ENCODE measurements at regions not wholly inside any gene's neighbourhood (a gene's known extent, or its start where the extent isn't known, plus 50 kb on each side); places are given as distances from the start of the nearest gene placed in this dataset.

DNA sequence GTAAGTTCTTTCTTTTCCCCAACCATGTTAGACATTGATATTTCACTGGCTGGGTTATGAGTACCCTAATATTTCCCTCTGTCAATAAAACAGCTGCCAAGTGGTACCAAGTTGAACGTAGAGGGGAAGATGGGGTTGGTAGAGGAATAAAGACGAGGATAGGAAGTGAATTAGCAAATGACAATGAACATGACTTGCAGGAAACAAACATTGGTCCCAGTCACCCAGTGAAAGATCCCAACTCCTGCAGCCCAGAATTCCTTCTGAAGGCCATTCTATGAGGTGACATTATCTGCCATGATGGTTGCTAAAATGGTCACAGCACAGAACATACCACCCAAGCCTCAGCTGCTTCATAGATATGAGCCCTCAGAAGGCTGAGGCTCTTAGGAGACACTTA lies 159.0 kb upstream of the CTNNB1 start:
- DNase-seq (ENCODE audit: low read depth in 2 of 2) = no peak

- DNase-seq (ENCODE audit: low read depth in 2 of 2) = no peak
Measured at GRCh38 chr3:41041462-41041861, 157.8 kb upstream of the CTNNB1 start.

- DNase-seq (ENCODE audit: low read depth in 2 of 2) = no peak
Measured at GRCh38 chr3:41041899-41042298, 157.4 kb upstream of the CTNNB1 start.

- no peak for DNase-seq (ENCODE audit: low read depth in 2 of 2)
Measured at GRCh38 chr3:41044523-41044922, 154.8 kb upstream of the CTNNB1 start.

GRCh38 chr3:41045491-41045890 lies 153.8 kb upstream of the CTNNB1 start:
- DNase-seq (ENCODE audit: low read depth in 2 of 2) = no peak

- DNase-seq (ENCODE audit: low read depth in 2 of 2) = no peak
Measured at GRCh38 chr3:41050144-41050543, 149.2 kb upstream of the CTNNB1 start.

GRCh38 chr3:41053220-41053619 lies 146.1 kb upstream of the CTNNB1 start:
- DNase-seq (ENCODE audit: low read depth in 2 of 2) = no peak

DNA sequence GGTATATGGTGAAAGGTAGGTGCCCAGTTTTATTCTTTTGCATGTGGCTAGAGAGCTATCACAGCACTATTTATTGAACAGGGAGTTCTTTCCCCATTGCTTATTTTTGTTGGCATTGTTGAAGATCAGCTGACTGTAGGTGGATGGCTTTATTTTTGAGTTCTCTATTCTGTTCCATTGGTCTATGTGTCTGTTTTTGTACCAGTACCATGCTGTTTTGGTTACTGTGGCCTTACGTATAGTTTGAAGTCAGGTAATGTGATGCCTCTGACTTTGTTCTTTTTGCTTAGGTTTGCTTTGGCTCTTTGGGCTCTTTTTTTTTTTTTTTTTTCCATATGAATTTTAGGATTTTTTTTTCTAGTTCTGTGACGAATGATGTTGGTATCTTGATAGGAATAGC lies 139.2 kb upstream of the CTNNB1 start:
- DNase-seq (ENCODE audit: low read depth in 2 of 2) = no peak

DNA sequence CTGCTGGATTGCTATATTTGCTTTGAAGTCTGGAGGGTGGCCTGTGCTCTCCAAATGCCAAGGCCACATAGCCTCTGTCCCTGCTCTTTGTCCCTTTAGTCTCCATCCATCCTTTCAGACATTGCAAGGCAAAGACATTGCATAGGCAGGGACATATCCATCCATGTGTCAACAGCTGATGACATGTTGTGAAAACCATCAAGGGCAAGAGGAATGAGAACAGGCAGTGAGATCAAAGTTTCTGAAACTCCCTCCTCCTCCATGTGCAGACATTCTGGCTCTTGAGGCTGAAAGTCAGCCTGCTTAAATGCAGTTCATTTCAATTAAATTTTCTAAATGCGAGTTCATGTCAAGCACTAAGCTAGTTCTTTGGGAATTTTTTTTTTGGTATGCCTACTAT lies 135.2 kb upstream of the CTNNB1 start:
- DNase-seq (ENCODE audit: low read depth in 2 of 2) = no peak

DNA sequence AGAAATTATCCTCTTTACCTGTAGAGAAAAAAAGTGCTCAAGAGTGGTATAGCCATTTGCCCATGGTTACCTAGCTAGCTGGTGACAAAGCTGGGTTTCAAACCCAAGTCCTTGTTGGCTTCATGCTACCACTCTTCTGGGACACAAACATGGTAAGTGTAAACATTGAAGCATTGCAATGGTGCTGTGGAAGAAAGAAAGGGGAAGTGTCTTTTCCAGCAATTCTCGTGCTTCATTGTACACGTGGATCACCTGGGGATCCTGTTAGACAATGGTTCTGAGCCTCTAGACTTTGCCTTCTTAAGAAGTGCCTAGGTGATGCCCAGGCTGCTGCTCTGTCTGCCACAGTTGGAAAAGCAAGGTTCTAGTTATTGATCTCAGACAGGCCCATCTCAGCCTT lies 134.8 kb upstream of the CTNNB1 start:
- no peak for DNase-seq (ENCODE audit: low read depth in 2 of 2)

DNA sequence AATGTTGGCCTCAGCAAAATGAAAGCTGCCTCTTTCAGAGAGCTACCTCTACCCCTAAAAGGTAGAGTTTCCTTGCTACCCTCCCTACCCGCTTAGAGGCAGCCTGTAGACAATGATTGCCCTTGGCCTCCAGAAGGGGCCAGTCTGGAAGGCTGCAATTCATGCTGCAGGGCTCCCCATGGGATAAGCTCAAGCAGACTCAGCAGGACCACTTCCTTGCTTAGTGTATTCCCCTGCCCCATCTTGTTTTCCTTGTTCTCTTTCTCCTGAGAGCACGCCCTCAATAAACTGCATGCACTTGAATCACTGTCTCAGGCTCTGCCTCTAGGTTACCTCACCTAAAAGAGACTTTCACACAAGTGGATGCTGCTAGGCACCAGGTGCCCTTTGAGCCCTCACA lies 134.0 kb upstream of the CTNNB1 start:
- no peak for DNase-seq (ENCODE audit: low read depth in 2 of 2)

- DNase-seq (ENCODE audit: low read depth in 2 of 2) = no peak
Measured at GRCh38 chr3:41073190-41073589, 126.1 kb upstream of the CTNNB1 start.

GRCh38 chr3:41075975-41076374 lies 123.3 kb upstream of the CTNNB1 start:
- DNase-seq (ENCODE audit: low read depth in 2 of 2) = no peak

DNA sequence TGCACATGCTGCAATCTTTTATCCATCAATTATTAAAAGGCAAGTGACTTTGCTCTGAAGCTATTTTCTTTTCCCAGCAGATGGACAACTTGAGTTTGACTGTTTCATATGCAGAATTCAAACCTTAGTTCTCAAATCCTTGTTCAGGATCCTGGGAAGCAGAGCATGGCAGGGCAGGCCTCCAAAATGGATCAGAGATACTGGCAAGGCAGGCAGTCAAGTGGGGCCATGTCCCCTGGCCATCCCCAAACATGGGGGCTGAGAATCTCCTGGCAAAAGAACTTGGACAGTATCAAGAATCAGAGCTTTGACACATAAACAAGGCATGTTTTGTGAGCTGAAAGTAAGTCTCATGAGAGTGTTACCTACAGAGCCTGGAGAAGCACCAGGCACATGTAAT lies 122.9 kb upstream of the CTNNB1 start:
- no peak for DNase-seq (ENCODE audit: low read depth in 2 of 2)

DNA sequence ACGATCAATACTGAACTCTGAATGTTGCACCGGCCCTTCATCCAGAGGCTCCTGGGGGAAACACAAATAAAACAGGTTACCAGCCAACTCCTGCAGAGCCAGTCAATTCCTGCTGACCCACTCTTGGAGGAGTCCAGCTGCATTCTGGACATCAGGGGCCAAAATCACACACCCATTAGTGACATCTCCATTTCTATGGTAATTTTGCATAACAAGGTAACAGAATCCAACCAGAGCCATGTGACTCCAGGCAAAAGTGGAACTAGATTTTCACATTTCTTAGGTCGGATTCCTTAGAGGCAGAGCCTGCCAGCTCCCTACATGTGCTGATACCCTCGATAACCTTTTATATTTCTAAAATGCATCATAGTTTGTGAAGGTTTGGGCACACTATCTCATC lies 119.2 kb upstream of the CTNNB1 start:
- no peak for DNase-seq (ENCODE audit: low read depth in 2 of 2)

GRCh38 chr3:41088882-41089281 lies 110.4 kb upstream of the CTNNB1 start:
- DNase-seq (ENCODE audit: low read depth in 2 of 2) = no peak

DNA sequence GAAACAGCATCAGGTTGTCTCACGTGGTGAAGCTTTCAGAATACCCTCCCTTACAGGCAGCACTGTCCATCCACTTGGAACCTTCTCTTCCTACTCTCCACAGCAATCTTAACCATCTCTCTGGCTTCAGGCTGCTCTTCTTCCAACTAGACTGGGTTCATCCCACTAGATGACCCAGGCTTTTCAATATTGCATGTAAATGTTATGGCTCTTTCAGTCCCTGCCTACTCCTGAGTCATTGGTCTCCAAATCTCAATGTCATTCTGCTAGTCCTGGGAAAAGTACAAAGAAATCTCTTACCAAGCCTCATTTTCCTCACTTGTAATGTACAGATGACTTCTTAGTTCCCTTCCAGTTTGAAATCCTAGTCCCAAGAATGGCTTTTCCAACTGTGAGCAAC lies 109.7 kb upstream of the CTNNB1 start:
- no peak for DNase-seq (ENCODE audit: low read depth in 2 of 2)

DNA sequence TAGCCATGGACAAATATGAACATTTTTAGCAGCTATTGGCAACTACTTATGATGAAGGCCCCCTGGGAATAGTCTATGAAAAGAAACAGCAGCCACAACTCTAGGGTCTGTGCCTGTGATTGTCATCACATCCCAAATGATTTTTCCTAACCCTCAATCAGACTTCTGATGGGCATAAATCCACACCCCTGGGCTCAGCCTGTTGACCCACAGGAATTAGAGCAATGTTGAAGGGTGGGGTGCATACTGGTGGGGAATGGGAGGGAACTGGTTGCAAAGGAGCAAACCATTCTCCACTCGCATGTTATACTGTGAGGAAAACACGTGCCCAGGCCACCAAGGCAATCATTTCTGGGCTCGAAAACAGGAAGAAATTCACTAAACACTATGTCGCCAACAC lies 106.5 kb upstream of the CTNNB1 start:
- no peak for DNase-seq (ENCODE audit: low read depth in 2 of 2)

- no peak for DNase-seq (ENCODE audit: low read depth in 2 of 2)
Measured at GRCh38 chr3:41093476-41093875, 105.8 kb upstream of the CTNNB1 start.

GRCh38 chr3:41094351-41094750 lies 105.0 kb upstream of the CTNNB1 start:
- DNase-seq (ENCODE audit: low read depth in 2 of 2) = no peak

DNA sequence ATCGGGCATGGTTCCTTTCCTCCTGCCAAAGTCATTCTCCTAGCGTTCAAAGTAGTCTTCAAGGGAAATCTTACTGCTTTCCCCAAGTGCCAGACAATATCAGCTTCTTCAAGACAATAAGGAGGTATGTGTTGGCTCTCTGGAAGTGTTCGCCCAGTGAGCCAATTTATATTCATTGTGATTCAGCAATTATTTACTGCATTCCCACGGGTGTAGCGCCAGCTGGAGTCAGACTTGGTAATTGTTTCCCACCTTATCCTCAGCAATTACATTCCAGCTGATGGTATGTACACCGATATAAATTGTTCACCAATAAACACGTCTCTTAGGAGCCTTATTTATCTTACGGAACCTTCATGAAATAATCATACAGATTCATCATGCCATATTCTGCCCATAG lies 103.6 kb upstream of the CTNNB1 start:
- no peak for DNase-seq (ENCODE audit: low read depth in 2 of 2)

DNA sequence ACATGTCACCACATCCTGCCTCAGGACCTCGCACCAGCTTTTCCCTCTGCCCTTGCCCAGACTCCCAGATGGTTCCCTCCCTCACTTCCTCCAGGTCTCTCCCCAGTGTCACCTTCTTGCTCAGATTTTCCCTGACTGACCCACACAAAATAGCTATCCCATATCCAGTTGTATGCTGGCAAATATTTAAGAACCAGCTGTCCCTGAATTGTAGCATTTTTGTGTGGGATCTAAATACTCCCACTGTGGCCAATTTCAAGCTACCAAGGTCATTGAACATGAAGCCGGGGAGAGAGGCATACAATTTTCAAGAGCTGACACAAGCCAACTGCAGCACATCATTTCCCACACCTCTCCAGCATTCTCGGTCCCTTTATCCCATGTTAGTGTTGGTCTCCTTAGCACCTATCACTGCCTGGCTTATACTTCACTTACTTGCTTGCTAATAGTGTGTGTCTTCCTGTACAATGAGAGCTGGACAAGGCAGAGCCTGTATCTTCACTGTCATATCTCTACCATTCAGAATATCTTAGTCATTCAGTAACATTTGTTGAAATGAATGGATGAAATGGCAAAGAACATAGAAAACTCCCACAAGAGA lies 101.3 kb upstream of the CTNNB1 start:
- DNase-seq (ENCODE audit: low read depth in 2 of 2) = no peak

- DNase-seq (ENCODE audit: low read depth in 2 of 2) = no peak
Measured at GRCh38 chr3:41101231-41101630, 98.1 kb upstream of the CTNNB1 start.

DNA sequence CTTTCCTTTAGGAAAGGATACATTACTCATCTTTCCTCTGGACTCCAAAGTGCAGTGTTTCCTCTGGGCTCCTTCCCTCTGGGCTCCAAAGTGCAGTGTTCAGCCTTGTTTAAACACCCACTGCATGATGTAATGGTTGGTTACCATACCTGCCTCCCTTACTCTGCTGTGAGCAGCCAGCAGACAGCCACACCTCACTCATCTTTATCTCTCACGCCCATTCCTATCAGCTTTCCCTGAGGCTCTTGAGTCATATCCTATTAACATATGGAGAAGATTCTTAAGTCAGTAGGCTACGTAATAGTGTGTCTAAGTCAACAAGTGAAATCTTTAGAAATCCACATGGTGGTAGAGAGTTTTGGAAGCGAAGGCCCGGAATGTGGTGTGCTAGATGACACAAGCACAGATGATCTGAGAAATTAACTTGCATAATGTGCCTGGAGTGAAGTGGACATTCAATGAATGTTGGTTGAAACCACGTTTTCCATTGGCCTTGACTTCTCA lies 97.2 kb upstream of the CTNNB1 start:
- DNase-seq (ENCODE audit: low read depth in 2 of 2) = no peak

Measured in stimulated activated CD8-positive, alpha-beta memory T cell treated with anti-CD3 and anti-CD28 coated beads, Interleukin-2, amount 100 ng/mL, for 1 hour (primary cell).